HG03139 (cell line): ENCODE measurements at regions not wholly inside any gene's neighbourhood (a gene's known extent, or its start where the extent isn't known, plus 50 kb on each side); places are given as distances from the start of the nearest gene placed in this dataset.

ENCODE experiments used
- ATAC-seq: cut with Tn5 transposase; IDR thresholded peaks from one replicate; pipeline ENCODE4 v1.9.1; 2021; ENCODE audit not compliant: unreplicated experiment

GRCh38 chr10:88082391-88082790 lies 219.0 kb downstream of the PTEN start:
- ATAC-seq: peak; percentile 17

DNA sequence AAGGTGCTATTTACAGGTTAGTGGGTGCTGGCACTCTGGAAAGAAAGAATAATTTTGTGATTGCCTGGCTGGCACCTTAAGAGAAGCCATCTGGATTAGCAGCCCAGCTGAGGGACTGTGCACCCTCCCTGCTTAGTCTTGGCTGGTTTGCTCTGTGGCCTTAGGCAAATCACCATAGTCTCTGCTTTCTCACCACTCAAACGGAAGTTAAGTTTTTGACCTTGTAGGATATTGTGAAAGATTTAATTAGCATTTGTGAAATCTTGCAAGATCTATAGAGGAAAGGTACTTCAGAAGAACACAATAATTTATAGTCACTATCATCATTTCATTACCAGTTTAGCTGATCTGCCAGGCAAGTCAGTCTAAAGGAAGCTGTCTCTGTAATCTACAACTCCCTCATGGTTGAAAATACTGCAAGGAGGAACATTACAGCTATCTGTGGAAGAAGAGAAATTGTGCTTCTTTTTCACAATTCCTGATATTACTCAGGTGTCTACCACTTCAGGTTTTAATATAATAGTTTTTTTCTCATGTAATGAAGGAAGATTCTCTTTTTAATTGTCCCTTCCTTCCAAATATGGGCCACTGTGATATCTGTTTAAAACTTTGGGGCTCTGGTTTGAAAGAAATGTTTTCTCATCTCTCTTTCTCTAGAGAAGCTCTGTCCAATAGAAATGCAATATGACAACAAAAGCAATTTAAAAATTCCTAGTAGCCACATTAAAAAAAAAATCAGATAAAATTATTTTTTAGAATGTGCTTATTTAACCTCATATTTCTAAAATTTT lies 219.6 kb downstream of the PTEN start:
- ATAC-seq: peak; percentile 56

- no peak for ATAC-seq
These were observed 220.2 kb downstream of the PTEN start for GRCh38 chr10:88083597-88083989.

GRCh38 chr10:88086187-88086960 lies 222.9 kb downstream of the PTEN start:
- ATAC-seq: no peak

GRCh38 chr10:88088441-88089340 lies 225.3 kb downstream of the PTEN start:
- ATAC-seq: no peak

DNA sequence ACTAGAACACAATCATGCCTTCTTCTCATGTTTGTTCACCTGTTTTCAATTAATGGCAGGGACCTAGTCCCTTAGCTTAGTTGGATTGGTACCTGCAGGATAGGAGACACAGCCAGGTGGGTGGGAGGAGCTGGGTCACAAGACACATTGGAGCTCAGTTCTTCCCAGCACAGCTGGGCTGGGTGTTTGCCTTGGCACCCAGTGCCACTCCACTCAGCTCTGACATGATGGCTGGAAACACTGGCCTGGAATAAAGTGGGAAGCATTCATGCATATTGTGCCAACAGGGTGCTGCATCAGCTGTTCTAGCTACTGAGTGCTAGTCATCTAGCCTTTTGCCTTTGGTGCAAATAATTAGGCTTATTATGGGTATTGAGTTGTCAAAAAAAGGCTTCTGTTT lies 226.1 kb downstream of the PTEN start:
- no peak for ATAC-seq

DNA sequence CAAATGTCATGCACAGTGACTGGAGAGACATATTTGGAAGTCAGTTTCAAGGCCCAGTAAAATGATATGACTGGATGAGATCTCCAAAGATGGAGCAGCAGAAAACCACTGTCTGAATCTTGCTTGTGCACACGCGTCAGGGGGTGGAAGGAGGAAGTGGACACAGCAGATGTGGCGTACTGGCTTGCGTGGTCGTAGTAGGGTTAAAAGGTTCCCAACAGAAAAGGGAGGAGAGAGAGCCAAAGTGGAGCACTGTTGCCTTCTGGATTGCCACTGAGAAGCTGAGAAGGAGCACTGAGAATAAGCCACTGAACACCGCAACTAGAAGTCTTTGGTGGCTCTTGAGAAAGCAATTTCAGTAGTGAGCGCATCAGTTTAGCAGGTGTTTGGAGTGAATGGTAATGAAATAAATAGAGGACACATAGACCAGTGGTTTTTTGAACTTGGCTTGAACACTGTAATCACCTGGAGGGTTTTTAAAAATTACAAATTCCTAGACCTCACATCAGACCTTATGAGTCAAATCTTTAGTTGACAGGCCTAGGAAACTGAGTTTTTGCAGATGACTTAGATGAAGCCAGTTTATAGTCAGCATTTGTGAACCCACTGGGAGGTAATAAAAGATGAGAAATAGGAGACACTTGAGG lies 227.3 kb downstream of the PTEN start:
- ATAC-seq: no peak

DNA sequence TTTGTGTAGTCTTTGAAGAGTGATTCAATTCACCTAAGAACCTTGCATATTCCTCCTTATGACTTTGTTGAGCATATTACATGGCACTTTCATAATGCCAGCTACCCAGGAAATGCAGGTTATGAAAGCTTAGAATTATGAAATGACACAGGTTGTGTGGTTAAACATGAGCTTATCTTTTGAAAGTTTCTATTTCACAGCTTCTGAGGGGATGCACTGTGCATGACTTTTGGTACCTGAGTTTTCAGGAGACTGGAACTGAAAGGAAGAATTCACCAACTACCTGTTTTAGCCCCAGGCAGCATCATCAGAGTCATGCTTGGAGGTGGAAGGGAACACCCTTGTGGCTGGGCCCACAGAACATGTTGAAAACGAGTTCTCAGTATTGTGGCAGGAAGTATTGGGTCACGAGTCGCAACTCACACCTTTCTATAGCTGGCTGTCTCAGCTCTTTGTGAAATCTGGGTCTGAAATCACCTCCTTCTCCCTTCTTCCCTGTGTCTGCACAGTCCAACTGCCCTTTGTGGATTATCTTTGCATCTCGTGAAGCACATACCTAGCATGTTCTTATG lies 228.2 kb downstream of the PTEN start:
- peak; percentile 75 for ATAC-seq

GRCh38 chr10:88092265-88092664 lies 228.8 kb downstream of the PTEN start:
- ATAC-seq: no peak

DNA sequence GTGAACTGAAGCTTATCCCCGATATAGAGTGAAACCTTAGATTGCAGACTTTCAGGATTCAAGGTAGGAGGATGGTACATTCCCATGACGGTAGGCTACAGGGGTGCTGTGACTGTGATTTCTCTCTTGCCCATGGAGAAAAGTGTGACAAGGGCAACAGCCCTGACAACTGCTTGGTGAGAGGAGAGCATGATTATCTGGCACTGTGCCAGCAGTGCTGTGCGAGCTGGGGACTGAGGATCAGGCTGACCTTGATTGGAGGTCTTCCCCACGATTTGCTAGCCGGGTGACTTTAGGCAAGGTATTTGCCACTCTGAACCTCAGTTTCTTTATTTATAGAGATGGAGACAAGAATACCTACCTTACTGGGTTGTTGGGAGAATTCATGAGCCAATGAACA lies 229.5 kb downstream of the PTEN start:
- ATAC-seq: no peak

DNA sequence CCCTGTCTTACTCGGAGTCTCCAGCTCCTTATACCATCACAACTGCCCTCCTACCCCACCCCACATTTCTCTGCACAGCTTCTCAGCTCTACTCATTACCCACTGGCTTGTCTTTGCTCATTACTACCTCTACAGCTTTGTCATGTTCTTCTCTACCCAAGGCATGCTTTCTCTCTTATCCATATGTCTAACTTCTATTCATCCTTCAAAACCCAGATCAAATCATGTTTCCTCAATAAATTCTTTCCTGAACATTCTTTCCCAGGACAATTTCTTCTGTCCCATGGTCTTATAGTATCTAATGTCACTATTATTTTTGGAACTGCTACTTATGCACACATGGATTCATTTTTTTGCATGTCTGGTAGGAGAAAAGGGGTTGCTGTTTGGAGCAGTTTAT lies 231.4 kb downstream of the PTEN start:
- ATAC-seq: no peak

- ATAC-seq: no peak
These were observed 231.8 kb downstream of the PTEN start for GRCh38 chr10:88095223-88095721.

DNA sequence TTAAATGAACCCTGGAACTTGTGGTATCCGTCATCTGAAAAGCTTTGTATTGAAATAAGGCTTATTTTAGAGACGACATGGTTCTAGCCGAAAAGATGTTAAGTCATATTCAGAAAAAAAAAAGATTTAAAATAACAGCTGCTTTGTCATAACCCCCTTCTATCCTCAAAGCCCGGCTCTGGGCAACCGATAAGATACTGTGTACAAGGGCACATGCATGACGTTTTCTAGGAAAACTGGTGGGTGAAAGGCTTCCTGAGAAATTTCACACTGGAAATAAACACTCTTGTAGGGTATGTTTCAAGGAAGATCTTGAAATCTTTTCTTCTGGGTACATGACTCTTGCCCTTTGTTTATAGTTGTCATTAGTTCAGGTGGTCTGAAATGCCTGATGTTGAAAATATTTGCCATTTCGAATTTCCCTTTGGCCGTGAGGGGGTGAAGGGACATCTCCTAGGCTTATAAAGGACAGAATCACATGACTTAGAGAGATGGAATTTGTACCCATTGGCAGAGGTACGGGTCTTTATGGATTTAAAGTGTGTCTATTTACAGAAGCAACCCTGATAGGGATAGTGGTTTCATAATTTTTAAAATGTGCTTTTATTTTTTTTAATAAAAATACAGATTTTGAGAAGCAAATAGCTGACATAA lies 232.5 kb downstream of the PTEN start:
- no peak for ATAC-seq

- no peak for ATAC-seq
These were observed 233.7 kb downstream of the PTEN start for GRCh38 chr10:88097092-88097516.

DNA sequence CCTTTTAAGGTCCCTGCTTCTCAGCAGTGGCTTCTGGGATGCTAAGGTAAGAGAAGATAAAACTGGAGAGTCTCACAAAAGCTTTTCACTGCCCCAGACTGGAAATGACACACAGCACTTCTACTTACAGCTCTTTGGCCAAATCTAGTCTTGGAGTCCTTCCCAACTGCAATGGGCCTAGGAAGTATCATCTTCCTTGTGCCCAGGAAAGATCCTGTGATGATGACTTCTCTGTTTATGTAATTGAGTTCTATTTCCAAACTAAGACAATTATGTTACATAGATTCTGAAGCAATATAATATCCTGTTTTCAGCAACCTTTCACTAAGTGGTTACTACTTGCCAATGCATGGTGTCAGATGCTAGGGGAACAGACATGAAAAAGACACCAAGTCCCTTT lies 234.1 kb downstream of the PTEN start:
- ATAC-seq: no peak

DNA sequence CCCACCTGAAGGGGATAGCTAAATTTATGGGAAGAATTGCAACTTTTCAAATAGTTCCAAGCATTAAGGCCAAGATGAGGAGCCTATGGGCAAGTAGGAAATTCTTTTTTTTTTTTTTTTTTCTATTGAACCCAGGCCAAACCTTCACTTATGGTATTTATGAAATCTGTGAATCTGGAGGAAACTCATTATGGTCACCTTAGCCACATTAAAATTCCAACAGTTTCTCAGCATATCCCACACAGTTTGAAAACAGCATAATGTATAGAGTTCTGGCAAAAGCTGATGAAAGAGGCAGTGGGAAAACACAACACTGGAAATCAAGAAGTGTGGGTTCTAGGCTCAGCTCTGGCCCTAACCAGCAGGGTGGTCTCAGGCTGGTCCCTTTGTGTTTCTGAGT lies 236.9 kb downstream of the PTEN start:
- no peak for ATAC-seq

GRCh38 chr10:88101666-88102065 lies 238.2 kb downstream of the PTEN start:
- ATAC-seq: no peak

DNA sequence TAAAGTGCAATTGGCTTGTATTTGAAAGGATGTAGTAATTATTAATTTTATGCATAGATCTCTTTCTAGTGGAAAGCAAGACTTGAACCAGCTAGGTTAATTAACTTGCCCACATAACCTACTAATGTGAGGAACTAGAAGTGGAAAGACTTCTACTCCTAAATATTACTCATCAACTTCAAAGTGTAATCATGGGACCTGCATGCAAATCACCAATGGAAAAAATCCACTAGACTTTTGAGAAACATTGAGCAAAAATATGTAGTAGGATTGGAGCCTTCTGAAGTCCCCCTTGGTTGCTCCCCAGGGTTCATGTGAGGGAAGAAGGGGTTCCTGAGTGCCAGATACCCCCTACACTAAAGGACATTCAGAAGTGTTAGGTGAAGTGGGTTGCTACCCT lies 240.2 kb downstream of the PTEN start:
- ATAC-seq: no peak

DNA sequence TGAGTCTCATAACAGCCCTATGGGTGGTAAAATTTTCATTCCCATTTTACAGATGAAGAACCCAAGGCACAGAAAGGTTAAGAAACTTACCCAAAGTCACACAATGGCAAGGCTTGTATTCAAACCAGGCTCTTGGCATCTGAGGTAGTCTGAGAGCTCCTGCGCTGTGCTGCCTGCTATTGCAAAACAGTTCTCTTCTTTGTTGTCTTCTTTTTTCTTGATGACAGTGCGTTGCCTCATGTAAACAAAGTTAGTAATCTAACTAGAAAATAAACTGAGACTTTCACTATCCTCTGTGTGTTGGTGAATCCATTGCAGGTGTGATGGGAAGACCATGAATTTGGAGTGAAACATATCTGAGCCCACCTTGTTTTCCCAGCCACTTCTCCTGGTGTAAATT lies 240.8 kb downstream of the PTEN start:
- ATAC-seq: no peak

- no peak for ATAC-seq
These were observed 242.9 kb downstream of the PTEN start for GRCh38 chr10:88106366-88106765.
